PFSK-1 (cell line): ENCODE measurements at regions not wholly inside any gene's neighbourhood (a gene's known extent, or its start where the extent isn't known, plus 50 kb on each side); places are given as distances from the start of the nearest gene placed in this dataset.

Experiments used
- POLR2AphosphoS5 ChIP-seq: IDR thresholded peaks from 2 replicates; pipeline ENCODE4 v1.6.1; 2012; ENCODE audit warnings: low read depth, mild to moderate bottlenecking, control low read depth, low read length, moderate library complexity
- SIN3A ChIP-seq: IDR thresholded peaks from 2 replicates; pipeline ENCODE4 v1.6.1; 2012; ENCODE audit warnings: mild to moderate bottlenecking, low read length, moderate library complexity, borderline replicate concordance; ENCODE audit not compliant: insufficient read depth
- TAF1 ChIP-seq: IDR thresholded peaks from 2 replicates; pipeline ENCODE4 v1.6.1; 2012; ENCODE audit warnings: low read length, control low read depth, borderline replicate concordance; ENCODE audit not compliant: insufficient read depth
- TF ChIP-seq, protein P1 (sequence below), 2 experiments: IDR thresholded peaks; 2 replicates each; pipeline versions ENCODE4 v1.6.1 to v1.8.0; 2011 to 2012; ENCODE audit warnings: low read depth in 2 of 2, low read length in 2 of 2, control low read depth in 1 of 2, inconsistent platforms in 1 of 2, mild to moderate bottlenecking in 1 of 2, moderate library complexity in 1 of 2; ENCODE audit not compliant: insufficient read depth in 1 of 2

DNA sequence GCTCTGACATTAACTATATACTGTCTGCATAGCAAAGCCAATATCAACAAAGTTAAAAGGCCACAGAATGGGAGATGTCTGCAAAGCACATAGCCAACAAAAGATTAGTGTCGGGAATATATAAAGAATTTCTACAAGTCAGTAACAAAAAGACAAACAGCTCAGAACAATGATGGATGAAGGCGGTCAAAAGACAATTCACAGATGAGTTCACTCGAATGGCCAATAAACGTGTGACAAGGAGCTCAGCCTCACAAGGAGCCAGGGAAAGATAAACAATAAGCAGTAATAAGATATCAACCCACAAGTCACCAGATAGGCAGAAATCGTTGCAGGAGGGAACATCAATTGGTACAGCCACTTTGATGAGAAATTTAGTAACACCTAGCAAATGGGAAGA is 106.0 kb upstream of the ISX start:
- no peak for TF ChIP-seq POLR2AphosphoS5
- TF ChIP-seq, protein P1, sequence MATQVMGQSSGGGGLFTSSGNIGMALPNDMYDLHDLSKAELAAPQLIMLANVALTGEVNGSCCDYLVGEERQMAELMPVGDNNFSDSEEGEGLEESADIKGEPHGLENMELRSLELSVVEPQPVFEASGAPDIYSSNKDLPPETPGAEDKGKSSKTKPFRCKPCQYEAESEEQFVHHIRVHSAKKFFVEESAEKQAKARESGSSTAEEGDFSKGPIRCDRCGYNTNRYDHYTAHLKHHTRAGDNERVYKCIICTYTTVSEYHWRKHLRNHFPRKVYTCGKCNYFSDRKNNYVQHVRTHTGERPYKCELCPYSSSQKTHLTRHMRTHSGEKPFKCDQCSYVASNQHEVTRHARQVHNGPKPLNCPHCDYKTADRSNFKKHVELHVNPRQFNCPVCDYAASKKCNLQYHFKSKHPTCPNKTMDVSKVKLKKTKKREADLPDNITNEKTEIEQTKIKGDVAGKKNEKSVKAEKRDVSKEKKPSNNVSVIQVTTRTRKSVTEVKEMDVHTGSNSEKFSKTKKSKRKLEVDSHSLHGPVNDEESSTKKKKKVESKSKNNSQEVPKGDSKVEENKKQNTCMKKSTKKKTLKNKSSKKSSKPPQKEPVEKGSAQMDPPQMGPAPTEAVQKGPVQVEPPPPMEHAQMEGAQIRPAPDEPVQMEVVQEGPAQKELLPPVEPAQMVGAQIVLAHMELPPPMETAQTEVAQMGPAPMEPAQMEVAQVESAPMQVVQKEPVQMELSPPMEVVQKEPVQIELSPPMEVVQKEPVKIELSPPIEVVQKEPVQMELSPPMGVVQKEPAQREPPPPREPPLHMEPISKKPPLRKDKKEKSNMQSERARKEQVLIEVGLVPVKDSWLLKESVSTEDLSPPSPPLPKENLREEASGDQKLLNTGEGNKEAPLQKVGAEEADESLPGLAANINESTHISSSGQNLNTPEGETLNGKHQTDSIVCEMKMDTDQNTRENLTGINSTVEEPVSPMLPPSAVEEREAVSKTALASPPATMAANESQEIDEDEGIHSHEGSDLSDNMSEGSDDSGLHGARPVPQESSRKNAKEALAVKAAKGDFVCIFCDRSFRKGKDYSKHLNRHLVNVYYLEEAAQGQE (IDR thresholded peaks at IDR 0.05; ENCODE audit: insufficient read depth in 1 of 2, low read depth in 2 of 2, low read length in 2 of 2) = no peak
- no peak for TF ChIP-seq TAF1
- TF ChIP-seq SIN3A = no peak
